ENCODE measurements at regions not wholly inside any gene's neighbourhood (a gene's known extent, or its start where the extent isn't known, plus 50 kb on each side); places are given as distances from the start of the nearest gene placed in this dataset.

- TF ChIP-seq CEBPB (IDR thresholded peaks at IDR 0.05; ENCODE audit: low read depth) (no peak), ATF3 (IDR thresholded peaks at IDR 0.05) (no peak), POLR2A (IDR thresholded peaks at IDR 0.05; ENCODE audit: borderline replicate concordance, extremely low read depth, insufficient read depth, insufficient read length) (no peak), RAD21 (IDR thresholded peaks at IDR 0.05; ENCODE audit: low read depth) (no peak)
These were observed 109.4 kb upstream of the CCN2 start (continued) for GRCh38 chr6:132060591-132060990.

GRCh38 chr6:132058975-132059374 is 107.8 kb upstream of the CCN2 start:
- no peaks in the 10 kb centered on the region for H3K9me3 ChIP-seq (ENCODE audit: control insufficient read depth in 1 of 2, insufficient read depth in 1 of 2, low read depth in 1 of 2, low read length in 2 of 2)
- RAD21 ChIA-PET (ENCODE audit: low non-redundant PET in 1 of 2, low total read pairs in 2 of 2, uncharacterized antibody in 2 of 2, unreplicated experiment in 2 of 2), result no interaction called here
- BruUV-seq (replicated peaks), result no TSS peak

More at GRCh38 chr6:132058975-132059374, 107.8 kb upstream of the CCN2 start:
- Histone ChIP-seq H3K4me3 (replicated peaks in 1 of 2; ENCODE audit: low read depth in 1 of 2, low read length in 2 of 2) (no peak overlapping the region), H3K9ac (ENCODE audit: low read length) (no peak overlapping the region), H3K36me3 (ENCODE audit: control insufficient read depth in 1 of 2, insufficient read depth in 2 of 2, low read length in 2 of 2) (no peaks in the 10 kb centered on the region), H4K20me1 (ENCODE audit: insufficient read depth) (no peaks in the 10 kb centered on the region), H3K9me2 (ENCODE audit: insufficient read depth) (no peaks in the 10 kb centered on the region), H2AFZ (ENCODE audit: low read depth, low read length, poor library complexity, severe bottlenecking) (no peak overlapping the region), H3K4me2 (ENCODE audit: low read length) (no peak overlapping the region), H3K27me3 (ENCODE audit: insufficient read depth, low read length) (no peaks in the 10 kb centered on the region), H3K4me1 (ENCODE audit: control insufficient read depth in 1 of 2, insufficient read depth in 2 of 2, low read length in 2 of 2) (peaks cover 6 to 39% of the 10 kb centered on the region in 2 experiments), H3K27ac (ENCODE audit: low read depth, low read length) (no peak overlapping the region), H3K79me2 (ENCODE audit: insufficient read depth, low read length) (no peaks in the 10 kb centered on the region)
- TF ChIP-seq YY1 (IDR thresholded peaks at IDR 0.05; ENCODE audit: extremely low read depth, insufficient replicate concordance, low read depth, low read length), result no peak
- TF ChIP-seq ELF1 (IDR thresholded peaks at IDR 0.05; ENCODE audit: borderline replicate concordance, low read depth), result no peak
- TF ChIP-seq EGR1 (IDR thresholded peaks at IDR 0.05; ENCODE audit: low read depth), result no peak
- no peak for TF ChIP-seq CTCF (IDR thresholded peaks at IDR 0.05 in 2 of 3, conservative IDR thresholded peaks at IDR 0.05 in 1 of 3; ENCODE audit: borderline replicate concordance in 1 of 3, insufficient read depth in 1 of 3, low read depth in 2 of 3, low read length in 2 of 3)
- no peak for TF ChIP-seq EZH2 (IDR thresholded peaks at IDR 0.05)
- no peak for TF ChIP-seq FOSL1 (IDR thresholded peaks at IDR 0.05; ENCODE audit: low read depth)
- no peak for TF ChIP-seq POLR2A (IDR thresholded peaks at IDR 0.05; ENCODE audit: borderline replicate concordance, extremely low read depth, insufficient read depth, insufficient read length)
- no peak for TF ChIP-seq JUND (IDR thresholded peaks at IDR 0.05)
- no peak for TF ChIP-seq SRF (IDR thresholded peaks at IDR 0.05; ENCODE audit: low read depth)
- intact Hi-C loops (cut with micrococcal nuclease), result no loop called here
- CTCF ChIA-PET, result no interaction called here
- DNase-seq (ENCODE audit: low read depth, low spot score), result no peak
- POLR2A ChIA-PET, result no interaction called here
- no peak for ATAC-seq

All from HCT116 (cell line).